ENCODE measurements at regions not wholly inside any gene's neighbourhood (a gene's known extent, or its start where the extent isn't known, plus 50 kb on each side); places are given as distances from the start of the nearest gene placed in this dataset.

GRCh38 chr2:144307711-144308110, 212.2 kb downstream of the ZEB2 start:
- Histone ChIP-seq H3K4ac (ENCODE audit: low read depth, low read length) (no peak overlapping the region), H3K14ac (ENCODE audit: insufficient read depth, low read length) (no peak overlapping the region), H4K8ac (replicated peaks; ENCODE audit: insufficient read length, low read depth, low read length) (no peak overlapping the region), H3K23me2 (ENCODE audit: insufficient read length, low read depth, low read length, poor library complexity, severe bottlenecking) (no peaks in the 10 kb centered on the region), H3T11ph (ENCODE audit: low read length) (no peak overlapping the region), H3K79me1 (ENCODE audit: insufficient read depth, low read depth, low read length, poor library complexity, severe bottlenecking) (no peaks in the 10 kb centered on the region), H3K79me2 (ENCODE audit: insufficient read depth, low read length) (no peaks in the 10 kb centered on the region; the same call in 1 of the 2 replicates), H3K56ac (ENCODE audit: insufficient read length, low read depth, low read length) (no peak overlapping the region), H3K27ac (ENCODE audit: insufficient read length, low read depth, low read length) (no peak overlapping the region), H4K20me1 (ENCODE audit: control insufficient read depth, insufficient read depth, insufficient read length) (no peaks in the 10 kb centered on the region), H4K91ac (ENCODE audit: insufficient read length, low read depth, low read length) (no peak overlapping the region), H2BK15ac (ENCODE audit: low read depth, low read length) (no peak overlapping the region), H3K9me3 (ENCODE audit: control insufficient read depth, low read depth, low read length) (peaks cover 8% of the 10 kb centered on the region), H3K4me1 (ENCODE audit: insufficient read depth, low read length) (no peaks in the 10 kb centered on the region), H4K5ac (ENCODE audit: insufficient read length, low read depth, low read length) (no peak overlapping the region), H3K9ac (ENCODE audit: extremely low read depth, insufficient read length, low read length) (no peak overlapping the region), H2AK5ac (ENCODE audit: insufficient read length, low read length) (no peak overlapping the region), H3K23ac (ENCODE audit: insufficient read length, low read depth, low read length) (no peak overlapping the region), H2BK5ac (ENCODE audit: insufficient read length, low read length) (no peak overlapping the region), H2BK20ac (ENCODE audit: low read depth, low read length, poor library complexity, severe bottlenecking) (no peak overlapping the region), H3K27me3 (ENCODE audit: insufficient read depth, low read length) (no peaks in the 10 kb centered on the region), H2AFZ (ENCODE audit: low read length) (no peak overlapping the region), H2BK12ac (ENCODE audit: insufficient read length, low read depth, low read length) (no peak overlapping the region), H3K4me2 (ENCODE audit: insufficient read depth, insufficient read length, low read length) (no peak overlapping the region), H2BK120ac (ENCODE audit: low read depth, low read length, poor library complexity, severe bottlenecking) (no peak overlapping the region), H3K18ac (ENCODE audit: insufficient read length, low read depth, low read length) (no peak overlapping the region)
- Mint-ChIP-seq H3K27ac (peak overlapping the region in 1 of 3 experiments; percentile 66; a peak in 1 of 7 replicates), H3K27me3 (ENCODE audit: low read depth) (no peaks in the 10 kb centered on the region), H3K9me3 (peaks cover 7 to 10% of the 10 kb centered on the region in 2 experiments), H3K36me3 (ENCODE audit: insufficient read depth in 1 of 3, low read depth in 3 of 3) (peaks cover 7 to 22% (median 13%) of the 10 kb centered on the region in 3 experiments), H3K4me1 (peaks cover 2 to 14% of the 10 kb centered on the region in 2 experiments; a peak in 2 of 4 replicates), H3K4me3 (no peak overlapping the region)
- no CpG with 5 or more reads among the region's 2 CpGs for WGBS (ENCODE audit: extremely low coverage, insufficient read length, low lambda C conversion rate)
- TF ChIP-seq CTCF (conservative IDR thresholded peaks at IDR 0.05), result no peak
- DNase-seq, result no peak

Data from H9 (cell line).